CD4-positive, alpha-beta T cell treated with Interleukin-15 for 1 hour (primary cell): ENCODE measurements at regions not wholly inside any gene's neighbourhood (a gene's known extent, or its start where the extent isn't known, plus 50 kb on each side); places are given as distances from the start of the nearest gene placed in this dataset.

ENCODE experiments used
- DNase-seq: peaks from one replicate; pipeline ENCODE4 v3.0.0-alpha.2; 2020

GRCh38 chr13:89255844-89256406, 1584.8 kb downstream of the SLITRK5 start:
- DNase-seq: no peak

GRCh38 chr13:89267734-89268133, 1596.6 kb downstream of the SLITRK5 start:
- DNase-seq: no peak

GRCh38 chr13:89269737-89270136, 1598.6 kb downstream of the SLITRK5 start:
- no peak for DNase-seq

- DNase-seq: no peak
Observed at GRCh38 chr13:89270736-89271135, 1599.6 kb downstream of the SLITRK5 start.

- DNase-seq: no peak
Observed at GRCh38 chr13:89279374-89279773, 1608.2 kb downstream of the SLITRK5 start.

GRCh38 chr13:89281331-89281730, 1610.2 kb downstream of the SLITRK5 start:
- DNase-seq: no peak

GRCh38 chr13:89282241-89282640, 1611.1 kb downstream of the SLITRK5 start:
- no peak for DNase-seq

GRCh38 chr13:89287381-89287780, 1616.2 kb downstream of the SLITRK5 start:
- DNase-seq: no peak

- DNase-seq: no peak
Observed at GRCh38 chr13:89294115-89294867, 1623.1 kb downstream of the SLITRK5 start.

GRCh38 chr13:89307278-89307677, 1636.1 kb downstream of the SLITRK5 start:
- DNase-seq: no peak

GRCh38 chr13:89310943-89311672, 1639.9 kb downstream of the SLITRK5 start:
- no peak for DNase-seq

- DNase-seq: no peak
Observed at GRCh38 chr13:89315287-89315686, 1644.1 kb downstream of the SLITRK5 start.

- no peak for DNase-seq
Observed at GRCh38 chr13:89322466-89322865, 1651.3 kb downstream of the SLITRK5 start.

- no peak for DNase-seq
Observed at GRCh38 chr13:89324582-89324981, 1653.4 kb downstream of the SLITRK5 start.

GRCh38 chr13:89343165-89343564, 1672.0 kb downstream of the SLITRK5 start:
- DNase-seq: no peak

GRCh38 chr13:89352384-89352783, 1681.2 kb downstream of the SLITRK5 start:
- no peak for DNase-seq

GRCh38 chr13:89361909-89362308, 1690.7 kb downstream of the SLITRK5 start:
- no peak for DNase-seq

- DNase-seq: no peak
Observed at GRCh38 chr13:89363144-89363543, 1692.0 kb downstream of the SLITRK5 start.

- no peak for DNase-seq
Observed at GRCh38 chr13:89372193-89372592, 1701.0 kb downstream of the SLITRK5 start.

GRCh38 chr13:89375839-89376238, 1704.7 kb downstream of the SLITRK5 start:
- DNase-seq: no peak

GRCh38 chr13:89380101-89380500, 1708.9 kb downstream of the SLITRK5 start:
- DNase-seq: no peak

- no peak for DNase-seq
Observed at GRCh38 chr13:89382981-89383380, 1711.8 kb downstream of the SLITRK5 start.

- DNase-seq: no peak
Observed at GRCh38 chr13:89383891-89384290, 1712.7 kb downstream of the SLITRK5 start.

GRCh38 chr13:89393758-89394304, 1722.7 kb downstream of the SLITRK5 start:
- DNase-seq: no peak
